NAMALWA (cell line): ENCODE measurements at regions not wholly inside any gene's neighbourhood (a gene's known extent, or its start where the extent isn't known, plus 50 kb on each side); places are given as distances from the start of the nearest gene placed in this dataset.

ENCODE experiments used
- DNase-seq: peaks from one replicate; pipeline ENCODE4 v3.0.0-alpha.2; 2015; ENCODE audit warnings: low spot score

DNA sequence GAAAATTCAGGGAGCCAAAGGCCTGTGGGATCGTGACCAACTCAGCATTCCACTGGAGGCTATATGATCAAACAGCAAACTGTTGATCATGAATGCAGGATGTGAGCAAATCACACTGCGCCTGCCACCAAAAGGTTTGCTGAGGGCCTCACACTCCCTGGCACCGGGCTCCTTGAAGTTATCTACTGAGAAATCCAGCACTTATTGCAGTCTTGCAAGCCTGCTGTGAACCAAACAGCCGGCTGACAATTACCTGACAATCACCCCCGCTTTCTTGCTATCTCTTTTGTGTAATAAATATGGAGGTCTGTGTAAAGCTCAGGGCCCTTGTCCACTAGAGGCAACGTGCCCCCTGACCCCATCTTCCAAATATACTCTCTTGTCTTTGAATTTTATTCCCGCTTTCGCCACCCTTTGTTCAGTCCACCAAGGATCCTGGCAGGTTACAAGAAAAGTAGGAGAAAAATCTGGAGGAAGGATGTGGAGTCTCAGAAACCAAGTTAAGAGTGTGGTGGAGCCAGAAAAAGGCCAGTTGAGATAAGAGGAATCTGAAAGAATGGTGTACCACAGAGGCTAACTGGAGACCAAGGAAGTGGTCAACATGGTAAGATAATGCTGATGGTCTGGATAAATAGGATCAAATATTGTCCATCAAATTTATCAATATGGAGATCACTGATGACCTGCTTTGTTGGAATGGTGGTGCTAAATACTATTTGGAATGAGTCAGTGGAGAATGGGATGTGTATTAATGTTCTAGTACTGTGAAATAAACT lies 229.2 kb downstream of the ALX1 start:
- no peak for DNase-seq

DNA sequence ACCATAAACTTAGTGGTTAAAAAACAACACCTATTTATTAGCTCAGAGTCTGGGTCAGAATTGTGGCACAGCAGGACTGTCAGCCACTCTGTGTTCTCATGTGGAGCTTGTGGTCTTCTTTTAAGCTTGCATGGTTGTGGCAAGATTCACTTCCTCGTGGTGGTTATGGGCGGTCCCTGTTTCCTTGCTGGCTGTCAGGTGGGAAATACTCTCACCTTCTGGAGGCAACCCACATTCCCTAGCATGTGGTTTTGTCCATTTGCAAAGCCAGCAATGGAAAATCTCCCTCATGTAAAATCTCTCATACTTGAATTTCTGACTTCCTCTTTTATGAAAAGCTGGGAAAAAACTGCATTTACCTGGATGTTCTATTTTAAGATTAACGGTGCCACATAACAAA lies 229.8 kb downstream of the ALX1 start:
- DNase-seq: no peak

DNA sequence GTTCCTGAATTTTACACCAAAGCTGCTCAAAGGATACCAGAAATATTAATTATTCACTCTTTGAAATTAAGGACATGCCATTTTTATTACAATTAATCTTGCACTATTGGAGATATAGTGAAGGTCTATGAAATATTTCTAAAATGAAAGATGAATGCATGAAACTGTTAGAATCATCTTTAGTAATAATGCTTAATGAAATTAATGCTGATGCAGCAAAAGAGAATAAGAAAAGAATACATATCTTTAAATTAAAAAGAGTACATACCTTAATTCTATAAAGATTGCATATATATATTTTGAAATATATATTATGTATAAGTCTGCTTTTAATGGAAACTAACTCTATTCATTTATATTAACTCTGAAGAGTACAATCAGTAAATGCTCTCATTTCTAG lies 236.0 kb downstream of the ALX1 start:
- no peak for DNase-seq

DNA sequence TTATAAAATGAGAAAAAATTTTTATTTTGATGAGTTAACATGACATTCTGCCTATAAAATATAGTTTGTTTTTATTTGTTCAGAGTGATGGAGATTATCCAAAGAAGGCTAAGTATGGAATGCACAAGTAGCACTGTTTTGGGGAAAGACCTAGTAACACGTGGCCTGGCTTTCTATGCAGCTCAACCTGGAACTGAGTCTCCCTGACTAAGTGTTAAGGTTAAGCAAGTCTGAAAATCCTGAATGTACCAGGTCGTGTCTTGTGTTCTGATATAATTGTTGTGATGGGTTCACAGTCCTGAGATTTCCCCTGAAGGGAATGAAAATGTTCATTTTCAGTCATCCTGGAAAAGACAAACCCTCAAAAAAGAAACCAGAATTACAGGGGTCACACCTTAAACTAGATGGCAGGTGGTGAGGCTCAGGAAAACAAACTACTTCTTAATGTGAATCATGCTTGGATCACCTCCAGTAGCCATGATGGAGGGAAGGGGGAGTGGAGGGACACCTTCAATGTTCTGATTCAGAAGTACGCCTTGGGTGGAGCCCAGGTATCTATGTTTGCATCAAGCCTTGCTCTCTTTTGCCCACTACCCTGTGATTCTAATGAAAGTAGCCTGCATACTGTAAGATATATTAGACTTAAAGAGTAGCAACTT lies 236.8 kb downstream of the ALX1 start:
- no peak for DNase-seq

DNA sequence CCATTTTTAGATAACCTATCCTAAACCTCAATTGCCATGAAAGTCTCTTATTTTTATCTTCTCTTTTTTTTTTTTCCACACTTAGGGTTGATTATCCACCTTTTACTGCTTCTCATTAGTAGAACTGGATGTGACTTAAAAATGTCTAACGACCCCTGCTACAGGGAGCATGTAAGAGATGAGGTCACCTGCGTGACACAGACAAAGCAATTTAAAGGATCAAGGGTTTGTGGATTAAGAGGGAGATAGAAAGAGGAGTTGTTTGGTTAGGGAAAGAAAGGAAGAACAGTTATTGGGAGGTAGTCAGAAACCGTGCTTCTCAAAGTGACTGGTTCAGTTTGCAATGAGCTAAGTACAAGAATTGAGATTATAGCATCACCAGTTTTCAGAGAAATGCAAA lies 239.1 kb downstream of the ALX1 start:
- DNase-seq: no peak

DNA sequence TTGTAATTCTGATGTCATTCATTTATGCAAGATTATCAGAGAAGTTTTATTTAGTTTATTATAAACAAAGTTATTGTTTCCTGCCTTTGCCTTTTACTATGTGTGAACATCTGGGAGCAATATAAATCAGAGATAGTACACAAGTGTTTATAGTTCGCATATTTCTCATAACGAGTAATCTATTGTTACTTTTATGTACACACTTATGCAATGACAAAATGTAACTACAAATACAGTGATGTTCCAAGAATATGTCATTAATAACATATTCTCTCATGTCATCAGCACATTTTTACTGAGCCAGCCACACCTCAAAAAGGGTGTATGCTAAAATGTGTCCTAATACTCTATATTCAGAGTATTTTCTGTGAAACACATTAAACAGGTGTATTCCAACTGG lies 243.2 kb downstream of the ALX1 start:
- DNase-seq: no peak

DNA sequence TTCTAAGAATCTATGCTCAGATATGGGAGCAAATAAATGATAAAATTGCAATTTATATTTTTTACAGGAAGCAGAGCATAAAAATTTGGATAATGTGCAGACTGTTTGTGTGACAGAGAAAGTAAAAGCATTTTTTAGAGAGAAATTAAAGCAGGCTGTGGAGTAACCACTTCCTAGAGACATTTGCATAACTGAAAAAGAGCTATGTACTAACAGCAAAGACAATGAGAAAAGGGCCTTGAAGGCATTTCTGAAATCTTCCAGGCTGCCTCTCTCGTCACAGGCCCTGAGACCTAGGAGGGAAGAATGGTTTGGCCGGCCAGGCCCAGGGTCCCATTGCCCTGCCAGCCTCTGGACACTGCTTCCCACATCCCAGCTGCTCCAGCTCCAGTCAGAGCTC lies 247.2 kb downstream of the ALX1 start:
- DNase-seq: no peak

DNA sequence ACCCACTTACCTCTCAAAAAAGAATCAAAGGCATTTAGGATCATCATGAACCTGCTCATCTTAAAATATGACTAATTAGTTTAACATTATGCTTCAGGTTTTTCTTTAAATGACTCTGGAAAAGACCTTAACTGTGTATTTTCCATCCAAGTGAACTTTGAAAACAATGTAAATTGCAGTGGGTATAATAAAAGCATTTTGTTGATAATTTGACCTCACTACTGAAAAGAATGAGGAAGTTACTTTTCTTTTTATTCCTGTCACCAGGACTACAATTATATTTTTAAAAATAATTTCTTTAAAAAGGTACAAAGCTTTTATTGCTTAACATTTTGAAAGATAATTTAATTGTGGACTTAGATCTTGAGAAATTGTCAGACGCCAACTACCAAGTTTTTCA lies 249.9 kb downstream of the ALX1 start:
- DNase-seq: no peak

DNA sequence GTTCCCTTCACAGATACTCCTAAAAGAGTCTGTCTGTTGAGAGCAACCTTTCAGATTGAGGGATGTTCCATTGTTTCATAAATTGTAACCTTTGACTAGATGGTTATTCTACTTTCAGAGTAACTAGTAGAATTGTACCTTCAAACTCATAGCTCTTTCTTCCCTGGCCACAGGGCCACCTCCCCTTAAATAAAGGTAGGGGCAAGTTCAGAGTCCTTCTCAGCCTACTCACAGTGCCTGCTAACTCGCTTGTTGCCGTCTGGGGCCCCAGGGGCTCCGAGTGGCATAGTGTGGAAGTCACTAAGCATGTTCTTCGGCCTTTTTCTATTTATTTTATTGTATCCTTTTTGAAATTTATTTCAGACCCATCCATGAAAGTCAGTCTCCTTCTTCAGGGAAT lies 250.4 kb downstream of the ALX1 start:
- DNase-seq: no peak

DNA sequence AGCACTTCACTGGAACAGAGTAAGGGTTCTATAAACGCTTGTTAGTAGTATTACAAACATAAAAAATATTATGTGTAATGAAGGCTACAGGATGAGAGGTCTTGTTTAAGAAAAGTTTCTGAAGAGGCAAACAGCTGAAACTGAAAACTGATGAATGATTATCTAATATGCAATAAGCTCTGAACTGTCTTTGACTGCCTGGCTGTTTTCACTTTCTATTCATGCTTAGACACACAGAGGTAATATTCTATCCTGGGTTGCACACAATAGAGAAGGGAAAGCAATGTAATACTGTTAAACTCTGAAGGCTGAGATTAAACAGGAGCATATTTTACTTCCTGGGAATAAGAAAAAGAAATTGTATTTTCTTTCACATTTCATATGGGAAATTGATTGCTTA lies 251.3 kb downstream of the ALX1 start:
- no peak for DNase-seq

DNA sequence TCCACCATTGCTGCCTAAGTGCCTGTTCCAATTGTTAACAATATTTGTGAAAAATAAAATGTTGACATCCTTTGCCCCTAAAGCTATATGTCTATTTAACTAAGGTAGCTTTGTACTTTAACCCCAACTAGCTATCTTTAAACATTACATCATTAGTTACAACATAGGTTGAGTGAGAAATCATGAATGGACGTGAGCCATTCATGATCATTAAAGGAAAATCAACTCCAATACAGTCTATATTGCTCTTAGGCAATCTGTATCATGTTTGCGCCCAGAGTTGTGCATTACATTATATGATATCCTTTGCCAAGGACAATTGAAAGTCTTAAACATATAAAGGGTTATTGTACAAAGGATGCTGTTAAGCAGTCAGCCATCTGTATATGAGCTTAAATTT lies 269.6 kb downstream of the ALX1 start:
- no peak for DNase-seq

DNA sequence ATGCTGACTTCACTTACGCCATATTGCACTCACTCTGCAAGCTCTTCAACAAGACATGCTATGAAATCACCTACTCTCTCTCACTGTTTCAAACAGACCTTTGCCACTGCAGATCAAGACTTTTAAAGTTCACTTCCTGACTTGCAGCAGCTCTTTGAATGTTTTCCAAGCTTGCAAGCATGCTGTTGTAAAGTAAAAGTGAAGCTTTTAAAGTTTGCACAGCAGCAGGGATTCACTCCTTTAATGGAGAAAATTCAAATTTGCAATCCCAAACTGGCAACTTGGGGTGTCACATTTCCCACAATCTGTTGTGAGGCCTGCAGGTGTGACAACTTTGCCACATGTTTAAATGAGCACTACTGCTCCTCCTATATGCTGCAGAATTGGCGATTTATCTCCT lies 270.9 kb downstream of the ALX1 start:
- DNase-seq: no peak

DNA sequence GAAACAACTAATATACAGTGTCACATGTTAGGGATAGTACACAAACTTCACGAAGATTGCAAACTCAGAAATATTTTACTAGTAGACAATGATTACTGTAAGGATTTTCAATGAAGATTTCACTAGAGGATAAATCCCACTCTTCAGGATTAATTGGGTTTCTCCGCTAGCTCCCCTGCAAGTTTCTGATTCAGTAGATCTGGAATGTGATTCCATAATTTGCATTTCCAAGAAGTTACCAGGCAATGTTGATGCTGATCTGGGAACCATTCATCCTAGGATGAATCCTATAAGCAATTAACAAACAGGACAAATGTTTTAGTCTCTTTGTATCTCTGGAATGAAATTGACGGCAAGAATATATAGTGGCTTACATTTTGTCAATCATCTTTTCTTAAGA lies 272.4 kb downstream of the ALX1 start:
- no peak for DNase-seq

DNA sequence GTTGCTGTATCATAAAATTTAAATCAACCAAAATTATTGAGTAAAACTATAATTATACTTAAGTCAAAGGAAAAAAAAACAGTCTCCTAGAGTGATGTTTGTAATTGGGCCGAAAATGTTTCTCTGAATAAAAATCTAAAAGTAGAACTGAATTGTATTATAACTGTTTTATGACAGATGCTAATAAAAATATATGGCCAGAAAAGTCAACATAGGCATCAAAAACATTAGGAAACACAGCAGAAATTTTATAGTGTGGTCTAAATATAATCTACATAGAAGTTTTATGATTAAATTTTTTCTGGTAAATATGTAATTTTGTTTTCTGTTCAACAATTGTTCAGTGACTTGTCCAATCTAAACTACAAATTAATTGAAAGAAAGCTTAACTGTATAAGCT lies 277.8 kb downstream of the ALX1 start:
- DNase-seq: no peak

DNA sequence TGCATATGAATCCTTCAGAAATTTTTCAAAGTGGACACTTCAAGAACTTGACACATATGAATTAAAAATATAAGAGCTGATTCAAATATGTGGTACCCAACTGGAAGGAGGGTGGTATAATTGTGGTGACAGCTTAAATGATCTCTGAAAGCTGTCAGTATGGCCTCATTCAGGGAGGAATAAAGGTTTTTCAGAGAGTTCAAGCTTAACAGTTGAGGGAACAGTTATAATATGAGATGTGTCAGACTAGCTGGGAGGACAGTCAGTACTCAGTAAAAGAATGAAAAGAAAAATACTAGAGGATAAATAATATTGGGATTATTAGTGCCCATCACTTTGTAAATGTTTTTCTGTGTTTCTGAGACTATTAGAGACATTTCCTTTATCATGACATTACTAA lies 277.5 kb downstream of the RASSF9 start:
- DNase-seq: no peak

DNA sequence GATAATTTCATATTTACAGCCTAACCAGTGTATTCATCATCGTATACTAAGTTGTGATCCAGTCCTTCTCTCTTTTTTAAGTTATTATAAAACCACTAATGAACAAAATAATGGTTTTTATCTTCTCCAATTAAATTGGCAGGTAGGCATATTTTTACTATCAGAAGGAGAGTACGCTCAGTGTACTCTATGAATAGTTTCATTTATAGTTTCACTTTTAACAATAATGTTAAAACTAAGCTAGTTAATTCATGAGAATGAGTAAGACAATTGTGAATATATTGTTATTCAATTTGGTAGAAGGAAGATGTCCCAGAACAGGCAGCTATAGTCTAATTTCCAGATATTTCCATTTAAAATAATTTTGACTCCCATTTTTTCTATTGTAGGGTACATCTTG lies 277.1 kb downstream of the RASSF9 start:
- DNase-seq: no peak

DNA sequence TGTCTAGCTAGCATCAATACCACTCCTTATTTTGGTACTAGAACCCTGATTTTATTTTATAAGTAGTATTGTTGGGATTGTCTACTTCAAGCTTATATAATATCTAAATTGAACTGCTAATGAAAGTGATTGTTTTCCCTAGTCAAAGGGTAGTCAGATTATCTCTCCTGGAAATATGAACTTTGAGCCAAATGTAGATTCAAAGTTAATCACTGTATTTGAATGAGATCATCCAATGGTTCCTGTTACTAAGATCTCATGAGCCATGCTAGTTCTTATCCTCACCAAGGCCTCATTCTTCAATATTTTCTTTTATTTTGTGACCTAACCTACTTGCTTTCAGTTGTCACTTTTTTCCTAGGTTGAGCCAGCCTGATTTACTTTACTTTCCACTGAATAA lies 276.7 kb downstream of the RASSF9 start:
- no peak for DNase-seq

DNA sequence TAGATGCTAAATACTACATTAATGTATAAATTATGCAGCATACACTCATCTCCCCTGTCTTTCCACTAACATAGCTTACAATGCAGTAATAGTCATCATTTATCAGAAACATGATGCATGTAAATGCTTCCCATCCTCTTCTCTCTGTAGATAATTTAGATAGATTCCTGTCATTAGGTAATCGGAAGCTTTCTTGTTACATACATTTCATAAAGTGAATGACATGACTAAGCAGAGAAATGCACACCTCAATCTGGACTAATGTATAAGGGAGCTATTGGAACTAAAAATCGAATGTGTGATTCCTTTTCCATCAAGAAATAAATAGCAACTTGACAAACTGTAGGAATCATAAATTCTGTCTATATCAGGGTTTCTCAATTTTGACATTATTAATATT lies 273.4 kb downstream of the RASSF9 start:
- DNase-seq: no peak

DNA sequence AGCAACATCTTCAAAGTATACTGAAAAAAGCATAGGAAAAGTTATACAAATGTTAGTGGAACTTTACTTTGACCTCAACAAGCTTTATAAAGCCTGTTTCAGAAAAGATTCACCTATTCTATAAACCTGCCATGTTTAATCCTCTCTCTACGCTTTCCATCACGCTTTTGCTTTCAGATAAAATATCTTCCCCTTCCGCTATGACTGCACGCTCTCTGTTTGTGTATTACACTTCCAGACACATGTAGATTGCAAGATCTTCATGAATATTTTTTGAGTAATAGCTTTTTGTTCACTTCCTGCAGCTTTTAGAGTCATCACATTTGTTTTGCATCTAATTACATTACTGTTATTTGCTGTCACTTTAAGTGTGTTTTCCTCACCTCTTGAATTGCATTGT lies 271.4 kb downstream of the RASSF9 start:
- DNase-seq: no peak

DNA sequence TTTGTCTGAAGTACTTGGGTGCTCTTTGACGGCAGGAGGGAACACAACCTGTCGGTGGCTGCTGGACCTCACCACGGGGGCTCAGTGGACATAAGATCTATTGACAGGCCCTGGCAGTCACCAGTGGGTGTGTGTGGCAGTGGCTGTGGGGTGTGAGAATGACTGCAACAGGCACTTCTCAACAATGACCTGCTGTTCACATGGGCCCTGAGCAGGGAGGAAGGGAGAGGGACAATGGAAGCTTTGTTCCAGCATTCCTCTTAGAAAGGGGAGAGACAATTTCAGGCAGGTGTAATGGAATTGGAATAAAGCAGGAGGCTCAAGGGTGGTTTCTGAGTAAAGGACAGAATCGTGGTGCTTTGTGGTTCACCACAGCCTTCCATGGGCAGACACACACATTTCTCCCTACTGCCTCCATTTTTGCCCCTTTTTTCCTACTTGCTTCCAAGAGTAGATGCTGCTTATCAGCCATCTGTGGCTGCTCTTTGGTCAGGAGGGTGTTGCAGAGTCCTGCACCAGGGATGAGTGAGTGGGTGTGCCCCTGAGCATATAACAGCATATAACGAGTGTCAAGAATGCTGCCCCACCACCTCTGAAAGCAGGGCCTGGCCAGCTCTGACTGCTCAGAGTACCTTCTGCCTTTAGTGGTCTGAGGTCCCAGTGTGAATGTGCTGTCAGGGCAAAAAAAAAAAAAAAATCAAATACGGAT lies 267.7 kb downstream of the RASSF9 start:
- DNase-seq: no peak

DNA sequence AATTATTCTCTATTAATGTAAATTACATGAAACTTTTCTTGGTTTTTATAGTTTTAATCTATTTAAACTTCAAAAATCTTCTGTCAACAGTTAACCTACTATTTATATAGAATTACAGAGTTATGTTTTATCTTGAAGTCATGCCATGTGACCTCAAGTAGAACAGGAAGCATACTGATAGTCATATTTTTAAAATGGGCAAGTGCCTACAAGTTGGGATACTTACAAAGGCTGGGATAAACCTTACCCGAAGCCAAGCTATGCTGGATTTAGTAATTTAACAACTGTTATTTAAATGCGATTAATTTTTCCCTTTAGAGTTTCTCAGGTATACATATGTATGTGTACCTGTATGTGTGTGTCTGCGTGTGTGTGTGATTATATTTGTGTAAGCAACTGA lies 266.9 kb downstream of the RASSF9 start:
- no peak for DNase-seq

DNA sequence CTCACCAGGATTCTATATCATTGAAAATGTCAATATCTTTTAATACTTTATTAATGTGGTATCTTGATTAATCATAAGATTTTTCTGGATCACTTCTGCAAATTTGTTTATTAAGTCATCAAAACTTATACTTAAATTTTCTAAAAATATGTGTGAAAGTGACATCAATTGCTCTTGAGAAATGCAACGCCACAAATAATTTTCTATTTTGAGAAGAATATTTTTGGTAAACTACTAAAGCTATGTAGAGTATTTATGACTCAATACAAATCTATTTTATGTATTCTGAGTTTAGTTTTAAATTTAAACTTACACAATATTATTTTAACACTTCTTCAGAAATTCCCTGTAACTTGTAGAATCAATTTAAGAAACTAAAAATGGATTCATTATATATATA lies 263.3 kb downstream of the RASSF9 start:
- DNase-seq: no peak

DNA sequence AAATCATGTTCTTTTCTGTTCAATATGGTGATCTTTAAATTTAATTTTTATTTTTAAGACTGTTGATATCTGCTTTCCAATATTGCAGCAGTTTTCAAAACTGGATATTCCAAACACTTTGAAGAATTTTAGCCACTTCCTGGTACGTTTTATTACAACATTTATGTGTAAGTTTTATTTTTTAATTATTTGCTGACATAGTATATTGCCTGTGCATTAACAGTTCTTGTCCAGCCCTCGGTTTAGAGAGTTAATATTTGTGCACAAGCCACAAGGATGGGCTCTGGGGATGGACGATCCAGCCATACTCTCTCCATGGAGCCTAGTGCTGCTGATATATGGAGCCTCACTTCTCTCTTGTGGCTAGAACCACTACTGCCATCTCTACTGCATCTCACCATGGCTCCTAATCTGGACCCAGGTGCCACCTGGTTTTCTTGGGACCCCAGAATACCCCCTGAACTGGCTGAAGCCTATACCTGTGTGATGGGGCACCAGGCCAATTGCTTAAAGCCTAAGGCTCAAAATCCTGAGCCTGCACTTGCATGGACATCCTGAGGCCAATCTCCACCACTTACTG lies 262.5 kb downstream of the RASSF9 start:
- DNase-seq: no peak
